DND-41 (cell line): ENCODE measurements at regions not wholly inside any gene's neighbourhood (a gene's known extent, or its start where the extent isn't known, plus 50 kb on each side); places are given as distances from the start of the nearest gene placed in this dataset.

ENCODE experiments used
- CTCF ChIP-seq: IDR thresholded peaks from 2 replicates; pipeline ENCODE4 v1.5.1; 2012; ENCODE audit warnings: borderline replicate concordance, low read length, moderate library complexity, mild to moderate bottlenecking; ENCODE audit not compliant: poor library complexity, severe bottlenecking; ENCODE audit errors: extremely low read depth
- EZH2 ChIP-seq: IDR thresholded peaks from 3 replicates; pipeline ENCODE4 v1.6.1; 2012; ENCODE audit warnings: borderline replicate concordance, low read depth, mild to moderate bottlenecking, moderate library complexity, low read length, inconsistent platforms; ENCODE audit not compliant: severe bottlenecking

DNA sequence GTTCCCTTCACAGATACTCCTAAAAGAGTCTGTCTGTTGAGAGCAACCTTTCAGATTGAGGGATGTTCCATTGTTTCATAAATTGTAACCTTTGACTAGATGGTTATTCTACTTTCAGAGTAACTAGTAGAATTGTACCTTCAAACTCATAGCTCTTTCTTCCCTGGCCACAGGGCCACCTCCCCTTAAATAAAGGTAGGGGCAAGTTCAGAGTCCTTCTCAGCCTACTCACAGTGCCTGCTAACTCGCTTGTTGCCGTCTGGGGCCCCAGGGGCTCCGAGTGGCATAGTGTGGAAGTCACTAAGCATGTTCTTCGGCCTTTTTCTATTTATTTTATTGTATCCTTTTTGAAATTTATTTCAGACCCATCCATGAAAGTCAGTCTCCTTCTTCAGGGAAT, 250.4 kb downstream of the ALX1 start:
- TF ChIP-seq CTCF (no peak), EZH2 (no peak)
